Hepatocyte (in vitro differentiated cells): ENCODE measurements at regions not wholly inside any gene's neighbourhood (a gene's known extent, or its start where the extent isn't known, plus 50 kb on each side); places are given as distances from the start of the nearest gene placed in this dataset.

Source experiments
- DNase-seq: peaks from one replicate; pipeline ENCODE4 v3.0.0-alpha.2; 2016; ENCODE audit warnings: low spot score
- H2AFZ ChIP-seq: fragments of 200-600 bp; sonication (generic); 2 replicates; pipeline ENCODE4 v1.6.0; 2016; ENCODE audit warnings: antibody characterized with exemption, mild to moderate bottlenecking
- H3K27ac ChIP-seq: fragments of 200-600 bp; sonication (generic); 2 replicates; pipeline ENCODE4 v1.5.1; 2016; ENCODE audit warnings: mild to moderate bottlenecking
- H3K27me3 ChIP-seq: fragments of 200-600 bp; sonication (generic); 2 replicates; pipeline ENCODE4 v1.6.1; 2016
- H3K36me3 ChIP-seq: fragments of 200-600 bp; sonication (generic); replicated peaks from 2 replicates; pipeline ENCODE4 v1.5.1; 2016; ENCODE audit warnings: low read depth; ENCODE audit not compliant: insufficient read depth
- H3K4me1 ChIP-seq: fragments of 200-600 bp; sonication (generic); 2 replicates; pipeline ENCODE4 v1.5.1; 2016; ENCODE audit warnings: mild to moderate bottlenecking, moderate library complexity; ENCODE audit not compliant: insufficient read depth
- H3K4me2 ChIP-seq: fragments of 200-600 bp; sonication (generic); 2 replicates; pipeline ENCODE4 v1.6.0; 2016
- H3K4me3 ChIP-seq: fragments of 200-600 bp; sonication (generic); 2 replicates; pipeline ENCODE4 v1.5.1; 2016; ENCODE audit warnings: mild to moderate bottlenecking
- H3K79me2 ChIP-seq: fragments of 200-600 bp; sonication (generic); 2 replicates; pipeline ENCODE4 v1.6.0; 2017; ENCODE audit warnings: mild to moderate bottlenecking
- H3K9me2 ChIP-seq: fragments of 200-600 bp; sonication (generic); replicated peaks from 2 replicates; pipeline ENCODE4 v1.6.0; 2017; ENCODE audit warnings: mild to moderate bottlenecking; ENCODE audit not compliant: insufficient read depth
- H3K9me3 ChIP-seq: fragments of 200-600 bp; sonication (generic); 2 replicates; pipeline ENCODE4 v1.5.1; 2016; ENCODE audit warnings: low read depth, mild to moderate bottlenecking
- H4K20me1 ChIP-seq: fragments of 200-600 bp; sonication (generic); 2 replicates; pipeline ENCODE4 v1.6.0; 2016; ENCODE audit warnings: mild to moderate bottlenecking; ENCODE audit not compliant: insufficient read depth, poor library complexity, severe bottlenecking
- CTCF ChIP-seq: fragments of 200-600 bp; sonication (generic); IDR thresholded peaks from 2 replicates; pipeline ENCODE4 v1.5.1; 2016; ENCODE audit warnings: antibody characterized with exemption, mild to moderate bottlenecking; ENCODE audit not compliant: poor library complexity
- EZH2 ChIP-seq: fragments of 200-600 bp; sonication (generic); IDR thresholded peaks from 2 replicates; pipeline ENCODE4 v1.6.1; 2016; ENCODE audit warnings: antibody characterized with exemption, mild to moderate bottlenecking, borderline replicate concordance
- EZH2phosphoT487 ChIP-seq: fragments of 200-600 bp; sonication (generic); IDR thresholded peaks from one replicate; pipeline ENCODE4 v1.6.1; 2018; ENCODE audit warnings: antibody characterized with exemption, mild to moderate bottlenecking, low read depth, moderate library complexity; ENCODE audit not compliant: unreplicated experiment, severe bottlenecking
- WGBS: methylation state at CpG from one replicate; pipeline ENCODE4 v1.1.6; 2016; ENCODE audit warnings: low lambda C conversion rate; ENCODE audit errors: missing lambda C conversion rate; 5-methylcytosine and 5-hydroxymethylcytosine counted together

DNA sequence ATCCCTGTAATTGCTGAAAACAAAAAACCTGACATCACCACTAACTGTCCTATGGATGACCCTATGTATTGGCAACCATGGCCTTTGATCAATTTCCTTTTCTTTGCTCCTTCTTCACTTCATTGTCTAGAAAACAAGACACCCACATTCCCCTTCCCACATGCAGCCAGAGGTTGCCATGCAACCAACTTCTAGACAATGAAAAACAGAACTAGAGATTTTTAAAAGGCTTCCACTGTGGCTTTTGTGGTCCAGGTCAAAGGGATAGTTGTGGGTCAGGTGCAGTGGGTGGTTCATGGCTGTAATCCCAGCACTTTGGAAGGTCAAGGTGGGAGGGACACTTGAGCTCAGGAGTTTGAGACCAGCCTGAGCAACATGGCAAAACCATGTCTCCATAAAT is 139.3 kb upstream of the DOK6 start:
- Histone ChIP-seq H3K27me3 (no peaks in the 10 kb centered on the region), H3K4me1 (no peaks in the 10 kb centered on the region), H3K4me3 (no peak overlapping the region), H3K9me2 (no peaks in the 10 kb centered on the region), H3K9me3 (no peaks in the 10 kb centered on the region), H3K79me2 (no peaks in the 10 kb centered on the region), H3K4me2 (no peak overlapping the region), H4K20me1 (no peaks in the 10 kb centered on the region), H2AFZ (no peak overlapping the region), H3K36me3 (no peaks in the 10 kb centered on the region), H3K27ac (no peak overlapping the region)
- DNase-seq: no peak
- TF ChIP-seq CTCF (no peak), EZH2phosphoT487 (no peak), EZH2 (no peak)

DNA sequence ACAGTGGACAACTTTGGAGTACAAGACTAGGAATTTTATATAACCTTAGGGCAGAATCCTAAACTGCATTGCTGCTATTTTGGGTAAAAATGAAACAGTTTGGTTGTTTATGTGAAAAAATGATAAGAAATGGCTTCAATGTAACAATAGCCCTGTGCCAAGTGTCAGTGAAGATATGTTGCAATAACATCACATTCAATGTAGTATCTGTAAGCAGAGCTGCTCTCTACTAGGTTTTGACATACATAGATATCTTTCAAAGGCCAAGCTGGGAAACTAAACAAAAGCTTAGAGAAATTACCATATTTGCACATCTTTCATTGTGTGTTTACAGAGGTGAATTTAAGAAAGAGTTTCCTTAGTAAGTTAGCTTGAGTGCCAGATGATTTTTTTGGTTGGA is 135.0 kb upstream of the DOK6 start:
- no peaks in the 10 kb centered on the region for H3K9me2 ChIP-seq
- H3K4me1 ChIP-seq: no peaks in the 10 kb centered on the region
- H3K27ac ChIP-seq: no peak overlapping the region
- H3K4me3 ChIP-seq: no peak overlapping the region
- H3K4me2 ChIP-seq: no peak overlapping the region
- no peak for DNase-seq
- no peaks in the 10 kb centered on the region for H3K9me3 ChIP-seq
- no peak overlapping the region for H2AFZ ChIP-seq
- H3K79me2 ChIP-seq: no peaks in the 10 kb centered on the region
- TF ChIP-seq EZH2 (no peak), EZH2phosphoT487 (no peak), CTCF (no peak)
- H3K27me3 ChIP-seq: no peaks in the 10 kb centered on the region
- H3K36me3 ChIP-seq: no peaks in the 10 kb centered on the region
- H4K20me1 ChIP-seq: no peaks in the 10 kb centered on the region

GRCh38 chr18:69267895-69268294 is 132.8 kb upstream of the DOK6 start:
- Histone ChIP-seq H3K27me3 (no peaks in the 10 kb centered on the region), H2AFZ (no peak overlapping the region), H3K4me1 (no peaks in the 10 kb centered on the region), H3K4me2 (no peak overlapping the region), H3K36me3 (no peaks in the 10 kb centered on the region), H3K9me2 (no peaks in the 10 kb centered on the region), H3K9me3 (no peaks in the 10 kb centered on the region), H3K79me2 (no peaks in the 10 kb centered on the region), H3K4me3 (no peak overlapping the region), H3K27ac (no peak overlapping the region), H4K20me1 (no peaks in the 10 kb centered on the region)
- 95% methylated on average over 5 of the region's 5 CpGs for WGBS
- DNase-seq: no peak
- TF ChIP-seq EZH2 (no peak), CTCF (no peak)

DNA sequence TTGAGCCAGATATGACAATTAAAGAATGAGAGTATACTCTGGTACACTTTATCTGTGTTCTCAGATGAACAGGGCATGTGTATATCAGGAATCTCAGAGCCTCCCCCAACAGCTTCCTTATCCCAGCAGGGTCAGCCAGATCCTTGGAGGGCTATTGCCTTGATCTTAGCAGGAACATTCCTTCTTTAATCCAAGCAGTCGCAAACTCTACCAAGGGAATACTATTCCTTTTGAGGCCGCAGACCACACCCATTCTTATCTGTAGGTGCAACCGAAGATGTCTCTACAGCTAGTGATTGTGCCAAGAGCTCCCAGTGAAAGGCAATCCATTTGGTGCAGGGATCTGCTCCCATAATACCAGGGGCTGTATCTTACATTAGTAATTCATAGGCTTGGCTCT is 118.3 kb upstream of the DOK6 start:
- H3K27ac ChIP-seq: no peak overlapping the region
- no peak overlapping the region for H2AFZ ChIP-seq
- no peak for DNase-seq
- no peaks in the 10 kb centered on the region for H3K79me2 ChIP-seq
- H3K4me1 ChIP-seq: no peaks in the 10 kb centered on the region
- no peaks in the 10 kb centered on the region for H3K27me3 ChIP-seq
- no peak overlapping the region for H3K4me2 ChIP-seq
- H3K4me3 ChIP-seq: no peak overlapping the region
- no peaks in the 10 kb centered on the region for H4K20me1 ChIP-seq
- no peaks in the 10 kb centered on the region for H3K9me2 ChIP-seq
- no peaks in the 10 kb centered on the region for H3K36me3 ChIP-seq
- H3K9me3 ChIP-seq: no peaks in the 10 kb centered on the region
- no peak for TF ChIP-seq CTCF
- TF ChIP-seq EZH2phosphoT487: no peak
- TF ChIP-seq EZH2: no peak
- 46% methylated on average over 3 of the region's 3 CpGs for WGBS
